HG03139 (cell line): ENCODE measurements at regions not wholly inside any gene's neighbourhood (a gene's known extent, or its start where the extent isn't known, plus 50 kb on each side); places are given as distances from the start of the nearest gene placed in this dataset.

Experiments
- ATAC-seq: cut with Tn5 transposase; IDR thresholded peaks from one replicate; pipeline ENCODE4 v1.9.1; 2021; ENCODE audit not compliant: unreplicated experiment

GRCh38 chr13:72039126-72039525 lies 172.1 kb upstream of the DACH1 start:
- ATAC-seq, result no peak

- no peak for ATAC-seq
These were observed 163.0 kb upstream of the DACH1 start for GRCh38 chr13:72029981-72030380.

GRCh38 chr13:72025836-72026235 lies 158.8 kb upstream of the DACH1 start:
- ATAC-seq, result no peak

- ATAC-seq, result no peak
These were observed 156.9 kb upstream of the DACH1 start for GRCh38 chr13:72023895-72024294.

- no peak for ATAC-seq
These were observed 138.5 kb upstream of the DACH1 start for GRCh38 chr13:72005455-72005854.

GRCh38 chr13:72004784-72005374 lies 137.9 kb upstream of the DACH1 start:
- ATAC-seq, result no peak

- ATAC-seq, result no peak
These were observed 137.2 kb upstream of the DACH1 start for GRCh38 chr13:72004246-72004645.

GRCh38 chr13:71998223-71998622 lies 131.2 kb upstream of the DACH1 start:
- no peak for ATAC-seq

- ATAC-seq, result no peak
These were observed 112.6 kb upstream of the DACH1 start for GRCh38 chr13:71979616-71980015.

- no peak for ATAC-seq
These were observed 110.0 kb upstream of the DACH1 start for GRCh38 chr13:71977028-71977427.

GRCh38 chr13:71967990-71968389 lies 101.0 kb upstream of the DACH1 start:
- ATAC-seq, result no peak

GRCh38 chr13:71964491-71965100 lies 97.6 kb upstream of the DACH1 start:
- ATAC-seq, result no peak

GRCh38 chr13:71962735-71963134 lies 95.7 kb upstream of the DACH1 start:
- no peak for ATAC-seq

GRCh38 chr13:71962126-71962525 lies 95.1 kb upstream of the DACH1 start:
- ATAC-seq, result no peak

GRCh38 chr13:71949441-71949840 lies 82.4 kb upstream of the DACH1 start:
- no peak for ATAC-seq

GRCh38 chr13:71939186-71939585 lies 72.2 kb upstream of the DACH1 start:
- ATAC-seq, result no peak

- ATAC-seq, result no peak
These were observed 68.3 kb upstream of the DACH1 start for GRCh38 chr13:71935166-71935840.

- no peak for ATAC-seq
These were observed 57.9 kb upstream of the DACH1 start for GRCh38 chr13:71924931-71925330.

GRCh38 chr13:71922194-71922593 lies 55.2 kb upstream of the DACH1 start:
- no peak for ATAC-seq
